ENCODE measurements at regions not wholly inside any gene's neighbourhood (a gene's known extent, or its start where the extent isn't known, plus 50 kb on each side); places are given as distances from the start of the nearest gene placed in this dataset.

- no peak for ATAC-seq (ENCODE audit: insufficient number of reproducible peaks, low FRiP score, low read depth)
Measured at GRCh38 chr15:70198441-70199123, 100.9 kb upstream of the TLE3 start.

GRCh38 chr15:70197945-70198361, 100.2 kb upstream of the TLE3 start:
- H3K27ac ChIP-seq = no peak overlapping the region
- H3K36me3 ChIP-seq = no peaks in the 10 kb centered on the region
- H3K4me3 ChIP-seq = no peak overlapping the region
- no peak for TF ChIP-seq CTCF (IDR thresholded peaks at IDR 0.05)
- H3K27me3 ChIP-seq (replicated peaks; ENCODE audit: insufficient read depth) = no peaks in the 10 kb centered on the region
- peaks cover 14 to 24% of the 10 kb centered on the region in 2 donors for H3K4me1 ChIP-seq (ENCODE audit: control insufficient read depth in 1 of 2, low read depth in 2 of 2)
- ATAC-seq (ENCODE audit: insufficient number of reproducible peaks, low FRiP score, low read depth) (no peak), DNase-seq (ENCODE audit: low spot score) (no peak)
- H3K9me3 ChIP-seq = no peaks in the 10 kb centered on the region

More at GRCh38 chr15:70198441-70199123, 100.9 kb upstream of the TLE3 start:
- TF ChIP-seq CTCF (IDR thresholded peaks at IDR 0.05) = no peak
- no peak overlapping the region for H3K4me3 ChIP-seq
- no peaks in the 10 kb centered on the region for H3K9me3 ChIP-seq
- no peak for DNase-seq (ENCODE audit: low spot score)
- no peaks in the 10 kb centered on the region for H3K36me3 ChIP-seq
- no peaks in the 10 kb centered on the region for H3K27me3 ChIP-seq (replicated peaks; ENCODE audit: insufficient read depth)
- H3K4me1 ChIP-seq (ENCODE audit: control insufficient read depth in 1 of 2, low read depth in 2 of 2) = peaks cover 14 to 24% of the 10 kb centered on the region in 2 donors
- no peak overlapping the region for H3K27ac ChIP-seq

GRCh38 chr15:70197318-70197944, 99.7 kb upstream of the TLE3 start:
- no peaks in the 10 kb centered on the region for H3K27me3 ChIP-seq (replicated peaks; ENCODE audit: insufficient read depth)
- peaks cover 14 to 24% of the 10 kb centered on the region in 2 donors for H3K4me1 ChIP-seq (ENCODE audit: control insufficient read depth in 1 of 2, low read depth in 2 of 2)
- H3K9me3 ChIP-seq = no peaks in the 10 kb centered on the region
- no peak for DNase-seq (ENCODE audit: low spot score)
- TF ChIP-seq CTCF (IDR thresholded peaks at IDR 0.05) = no peak
- no peaks in the 10 kb centered on the region for H3K36me3 ChIP-seq
- H3K27ac ChIP-seq = no peak overlapping the region
- H3K4me3 ChIP-seq = no peak overlapping the region
- ATAC-seq (ENCODE audit: insufficient number of reproducible peaks, low FRiP score, low read depth) = no peak

- no peaks in the 10 kb centered on the region for H3K9me3 ChIP-seq
- no peak for ATAC-seq (ENCODE audit: insufficient number of reproducible peaks, low FRiP score, low read depth)
- DNase-seq (ENCODE audit: low spot score) = no peak
- TF ChIP-seq CTCF (IDR thresholded peaks at IDR 0.05) = no peak
- no peak overlapping the region for H3K4me3 ChIP-seq
- H3K27me3 ChIP-seq (replicated peaks; ENCODE audit: insufficient read depth) = no peaks in the 10 kb centered on the region
- peak overlapping the region; percentile 55 to 86 for H3K27ac ChIP-seq
- H3K36me3 ChIP-seq = no peaks in the 10 kb centered on the region
- H3K4me1 ChIP-seq (ENCODE audit: control insufficient read depth in 1 of 2, low read depth in 2 of 2) = peaks cover 14 to 24% of the 10 kb centered on the region in 2 donors
Measured at GRCh38 chr15:70196372-70197316, 98.9 kb upstream of the TLE3 start.
